HEK293 (cell line): ENCODE measurements at regions not wholly inside any gene's neighbourhood (a gene's known extent, or its start where the extent isn't known, plus 50 kb on each side); places are given as distances from the start of the nearest gene placed in this dataset.

Experiments used
- HOXA7 ChIP-seq: sonication (generic); formaldehyde crosslinking; IDR thresholded peaks from 2 replicates; pipeline ENCODE4 v1.8.1; 2022; ENCODE audit warnings: missing genetic modification reagents, borderline replicate concordance
- TCF7L2 ChIP-seq: IDR thresholded peaks from 2 replicates; pipeline ENCODE4 v1.6.1; 2011; ENCODE audit warnings: low read depth, mild to moderate bottlenecking, inconsistent platforms, low read length, moderate library complexity, borderline replicate concordance
- ZBTB17 ChIP-seq: fragments of 450-650 bp; formaldehyde crosslinking; IDR thresholded peaks from 2 replicates; pipeline ENCODE4 v1.5.1; 2016; ENCODE audit warnings: missing biosample characterization, missing genetic modification characterization
- ZNF121 ChIP-seq: fragments of 450-650 bp; formaldehyde crosslinking; IDR thresholded peaks from 2 replicates; pipeline ENCODE4 v1.5.1; 2016; ENCODE audit warnings: missing biosample characterization, missing genetic modification characterization
- ZNF146 ChIP-seq: fragments of 450-650 bp; formaldehyde crosslinking; IDR thresholded peaks from 2 replicates; pipeline ENCODE4 v1.5.1; 2016; ENCODE audit warnings: missing biosample characterization, missing genetic modification characterization
- ZNF211 ChIP-seq: fragments of 450-650 bp; formaldehyde crosslinking; IDR thresholded peaks from 2 replicates; pipeline ENCODE4 v1.5.1; 2016; ENCODE audit warnings: low read depth, missing biosample characterization, missing genetic modification characterization
- ZNF23 ChIP-seq: fragments of 450-650 bp; formaldehyde crosslinking; IDR thresholded peaks from 2 replicates; pipeline ENCODE4 v1.5.1; 2016; ENCODE audit warnings: missing biosample characterization, missing genetic modification characterization, borderline replicate concordance
- ZNF660 ChIP-seq: fragments of 450-650 bp; IDR thresholded peaks from 2 replicates; pipeline ENCODE4 v1.5.1; 2018; ENCODE audit warnings: missing biosample characterization, mild to moderate bottlenecking, missing genetic modification characterization
- ZXDB ChIP-seq: fragments of 450-650 bp; formaldehyde crosslinking; IDR thresholded peaks from 2 replicates; pipeline ENCODE4 v1.5.1; 2016; ENCODE audit warnings: missing biosample characterization, missing genetic modification characterization
- TF ChIP-seq, protein P1 (sequence below): fragments of 450-650 bp; formaldehyde crosslinking; IDR thresholded peaks from 2 replicates; pipeline ENCODE4 v1.5.1; 2016; ENCODE audit warnings: missing biosample characterization, missing genetic modification characterization, low read depth
- TF ChIP-seq, protein P2 (sequence below): fragments of 450-650 bp; formaldehyde crosslinking; IDR thresholded peaks from 2 replicates; pipeline ENCODE4 v1.5.1; 2016; ENCODE audit warnings: missing biosample characterization, missing genetic modification characterization

DNA sequence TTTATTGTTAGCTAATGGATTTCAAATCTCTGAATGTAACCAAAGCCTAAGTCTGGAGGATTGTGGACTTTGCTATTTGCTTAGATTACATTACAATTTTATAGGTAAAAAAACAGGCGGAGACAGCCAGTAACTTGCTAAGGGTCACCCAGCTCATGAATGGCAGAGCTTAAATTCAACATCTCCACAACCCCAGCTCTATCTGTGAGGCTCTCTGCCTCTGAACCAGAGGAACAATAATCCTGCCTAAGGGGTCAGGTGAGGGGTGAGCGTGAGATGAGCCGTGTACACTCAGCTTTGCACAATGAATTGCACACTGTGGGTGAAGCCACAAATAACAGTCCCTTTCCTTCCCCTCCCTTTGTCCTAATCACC is 69.8 kb upstream of the SPATA12 start:
- TF ChIP-seq ZNF146 (tag by site-specific recombination), result no peak
- TF ChIP-seq ZNF660 (tag by site-specific recombination), result no peak
- TF ChIP-seq, protein P1, sequence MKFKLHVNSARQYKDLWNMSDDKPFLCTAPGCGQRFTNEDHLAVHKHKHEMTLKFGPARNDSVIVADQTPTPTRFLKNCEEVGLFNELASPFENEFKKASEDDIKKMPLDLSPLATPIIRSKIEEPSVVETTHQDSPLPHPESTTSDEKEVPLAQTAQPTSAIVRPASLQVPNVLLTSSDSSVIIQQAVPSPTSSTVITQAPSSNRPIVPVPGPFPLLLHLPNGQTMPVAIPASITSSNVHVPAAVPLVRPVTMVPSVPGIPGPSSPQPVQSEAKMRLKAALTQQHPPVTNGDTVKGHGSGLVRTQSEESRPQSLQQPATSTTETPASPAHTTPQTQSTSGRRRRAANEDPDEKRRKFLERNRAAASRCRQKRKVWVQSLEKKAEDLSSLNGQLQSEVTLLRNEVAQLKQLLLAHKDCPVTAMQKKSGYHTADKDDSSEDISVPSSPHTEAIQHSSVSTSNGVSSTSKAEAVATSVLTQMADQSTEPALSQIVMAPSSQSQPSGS (tag by site-specific recombination), result no peak
- TF ChIP-seq, protein P2, sequence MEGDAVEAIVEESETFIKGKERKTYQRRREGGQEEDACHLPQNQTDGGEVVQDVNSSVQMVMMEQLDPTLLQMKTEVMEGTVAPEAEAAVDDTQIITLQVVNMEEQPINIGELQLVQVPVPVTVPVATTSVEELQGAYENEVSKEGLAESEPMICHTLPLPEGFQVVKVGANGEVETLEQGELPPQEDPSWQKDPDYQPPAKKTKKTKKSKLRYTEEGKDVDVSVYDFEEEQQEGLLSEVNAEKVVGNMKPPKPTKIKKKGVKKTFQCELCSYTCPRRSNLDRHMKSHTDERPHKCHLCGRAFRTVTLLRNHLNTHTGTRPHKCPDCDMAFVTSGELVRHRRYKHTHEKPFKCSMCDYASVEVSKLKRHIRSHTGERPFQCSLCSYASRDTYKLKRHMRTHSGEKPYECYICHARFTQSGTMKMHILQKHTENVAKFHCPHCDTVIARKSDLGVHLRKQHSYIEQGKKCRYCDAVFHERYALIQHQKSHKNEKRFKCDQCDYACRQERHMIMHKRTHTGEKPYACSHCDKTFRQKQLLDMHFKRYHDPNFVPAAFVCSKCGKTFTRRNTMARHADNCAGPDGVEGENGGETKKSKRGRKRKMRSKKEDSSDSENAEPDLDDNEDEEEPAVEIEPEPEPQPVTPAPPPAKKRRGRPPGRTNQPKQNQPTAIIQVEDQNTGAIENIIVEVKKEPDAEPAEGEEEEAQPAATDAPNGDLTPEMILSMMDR (tag by site-specific recombination), result no peak
- no peak for TF ChIP-seq ZNF23 (tag by site-specific recombination)
- TF ChIP-seq ZXDB (tag by site-specific recombination), result no peak
- no peak for TF ChIP-seq TCF7L2
- no peak for TF ChIP-seq ZNF121 (tag by site-specific recombination)
- no peak for TF ChIP-seq ZNF211 (tag by site-specific recombination)
- TF ChIP-seq HOXA7, result no peak
- no peak for TF ChIP-seq ZBTB17 (tag by site-specific recombination)
